SH-SY5Y (cell line): ENCODE measurements at regions not wholly inside any gene's neighbourhood (a gene's known extent, or its start where the extent isn't known, plus 50 kb on each side); places are given as distances from the start of the nearest gene placed in this dataset.

Experiments used
- GATA2 ChIP-seq: IDR thresholded peaks from 2 replicates; pipeline ENCODE4 v1.6.1; 2011; ENCODE audit warnings: mild to moderate bottlenecking, low read depth, low read length
- GATA3 ChIP-seq: IDR thresholded peaks from 2 replicates; pipeline ENCODE4 v1.6.1; 2011; ENCODE audit warnings: low read depth, mild to moderate bottlenecking, low read length, moderate library complexity

DNA sequence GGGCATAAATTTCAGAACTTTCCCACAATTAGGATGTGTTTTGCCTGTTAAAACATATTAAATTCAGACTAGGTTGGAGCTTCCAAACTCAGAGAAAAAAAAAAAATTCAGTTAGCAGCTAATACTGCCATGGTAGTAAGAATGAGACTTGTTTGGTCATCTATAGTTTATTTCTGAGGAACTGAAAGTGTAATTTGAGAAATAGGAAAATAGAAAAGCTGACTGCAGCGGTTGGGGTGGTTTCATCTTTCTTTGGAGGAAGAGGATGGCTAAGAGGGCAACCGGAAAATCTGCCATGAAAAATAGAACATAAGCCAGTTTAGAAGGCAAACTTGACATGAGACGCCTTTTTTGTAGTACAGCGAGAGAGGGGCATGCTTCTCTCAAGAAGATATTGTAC is 371.2 kb upstream of the ROBO2 start:
- TF ChIP-seq GATA3, result no peak
- TF ChIP-seq GATA2, result no peak

DNA sequence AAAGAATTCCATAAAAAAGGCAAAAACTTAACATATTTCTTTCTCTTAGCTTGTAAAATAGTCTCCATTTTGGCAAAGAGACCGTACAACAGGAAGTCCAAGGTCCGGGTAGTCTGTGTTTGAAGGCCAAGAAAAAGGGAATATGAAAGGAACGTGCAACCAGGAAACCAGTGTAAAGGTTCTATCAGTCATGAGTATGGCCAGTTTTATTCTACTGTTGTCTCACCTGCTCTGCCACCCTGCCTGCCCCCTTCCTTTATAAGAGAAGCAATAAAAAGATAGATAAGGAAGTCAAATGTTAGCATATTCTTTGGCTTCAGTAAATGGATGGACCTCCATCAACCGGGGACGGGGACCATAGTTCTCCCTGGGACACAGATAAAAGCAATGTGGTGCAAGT is 370.6 kb upstream of the ROBO2 start:
- no peak for TF ChIP-seq GATA3
- TF ChIP-seq GATA2, result no peak

- TF ChIP-seq GATA2 (no peak), GATA3 (no peak)
These were observed 366.7 kb upstream of the ROBO2 start for GRCh38 chr3:76673171-76673570.

GRCh38 chr3:76679541-76679940 is 360.4 kb upstream of the ROBO2 start:
- TF ChIP-seq GATA3 (no peak), GATA2 (no peak)

- TF ChIP-seq GATA3 (peak; percentile 97), GATA2 (peak; percentile 78)
These were observed 356.6 kb upstream of the ROBO2 start for GRCh38 chr3:76683256-76683655.

DNA sequence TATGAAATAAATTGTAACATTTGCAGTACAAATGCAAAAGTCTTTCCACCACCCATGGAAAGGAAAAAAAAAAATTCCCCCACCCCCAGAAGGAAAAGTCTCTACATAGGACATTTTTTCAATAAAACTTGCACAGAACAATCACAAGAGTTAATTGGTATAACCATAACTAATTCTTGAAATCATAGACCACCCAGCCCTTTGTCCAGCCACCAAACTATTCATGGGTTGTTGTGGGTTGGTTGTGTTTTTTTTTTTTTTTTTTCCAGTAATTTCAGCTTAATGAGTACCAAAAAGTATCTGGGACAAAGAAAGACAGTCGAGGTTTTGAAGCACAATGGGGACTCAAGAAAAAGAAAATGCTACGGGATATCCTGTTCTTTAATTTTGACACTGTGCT is 355.0 kb upstream of the ROBO2 start:
- no peak for TF ChIP-seq GATA3
- TF ChIP-seq GATA2, result no peak

GRCh38 chr3:76685858-76686257 is 354.0 kb upstream of the ROBO2 start:
- TF ChIP-seq GATA2, result no peak
- TF ChIP-seq GATA3, result no peak

DNA sequence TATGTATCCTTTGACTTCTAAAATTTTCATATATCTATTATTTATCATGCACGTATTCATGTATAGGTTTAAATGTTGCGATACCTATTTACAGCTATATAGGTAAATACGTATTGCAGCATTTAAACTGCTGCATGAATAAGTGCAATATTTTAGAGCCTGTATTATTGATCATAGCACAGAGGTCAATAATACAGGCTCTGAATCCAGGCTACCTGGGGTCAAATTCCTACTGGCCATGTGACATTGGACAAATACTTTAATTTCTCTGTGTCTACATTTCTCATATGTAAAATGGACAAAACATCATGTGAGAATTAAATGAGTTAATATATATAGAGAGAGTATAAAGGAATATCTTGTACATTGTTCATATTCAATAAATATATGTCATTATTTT is 352.9 kb upstream of the ROBO2 start:
- TF ChIP-seq GATA2 (no peak), GATA3 (no peak)

- no peak for TF ChIP-seq GATA3
- TF ChIP-seq GATA2, result peak; percentile 44; the same call in 1 of the 2 replicates
These were observed 345.8 kb upstream of the ROBO2 start for GRCh38 chr3:76694063-76694462.

DNA sequence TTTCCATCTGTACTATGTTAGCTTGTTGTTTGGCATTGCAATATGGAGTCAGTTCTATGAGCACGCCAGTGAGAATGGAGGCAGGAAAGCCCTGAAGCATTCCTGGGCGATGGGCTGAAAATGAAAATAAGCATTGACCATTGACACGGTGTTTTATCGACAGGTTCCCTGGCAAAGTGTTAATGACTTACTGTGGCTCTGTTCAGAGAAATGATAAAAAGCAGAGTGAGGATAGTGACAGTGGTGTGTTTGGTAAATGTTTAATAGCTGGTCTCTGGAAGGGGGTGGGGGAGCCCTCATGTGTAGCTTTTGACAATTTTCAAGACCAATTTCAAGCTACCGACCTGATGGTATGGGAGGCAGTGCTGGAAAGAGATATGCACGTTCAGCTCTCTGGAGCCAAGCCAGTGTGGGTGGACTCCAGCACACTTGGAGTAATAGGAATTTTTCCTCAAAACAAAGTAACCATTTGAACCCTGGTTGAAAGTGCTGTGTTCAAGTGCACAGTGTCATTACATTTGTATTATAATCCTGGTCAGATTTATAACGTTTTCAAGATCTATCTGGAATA is 341.7 kb upstream of the ROBO2 start:
- TF ChIP-seq GATA2 (no peak), GATA3 (no peak)

DNA sequence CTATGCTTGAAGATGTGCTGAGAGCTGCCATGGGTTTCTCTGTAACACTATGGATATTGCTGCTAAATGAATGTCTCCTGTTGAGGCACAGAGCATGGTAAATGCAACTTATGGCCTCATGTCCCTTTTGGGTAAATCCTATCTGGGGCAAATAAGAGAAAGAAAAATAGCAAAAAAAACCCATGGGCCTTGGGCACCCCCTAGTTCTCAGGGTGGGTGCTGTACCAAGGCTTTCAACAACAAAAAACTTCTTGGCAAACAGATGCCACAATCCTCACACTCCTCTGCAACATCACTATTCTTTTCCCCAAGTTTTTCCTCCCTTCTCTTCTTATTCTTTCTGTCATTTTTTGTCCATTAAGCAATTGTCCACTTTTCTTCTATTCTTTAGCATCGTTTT is 340.1 kb upstream of the ROBO2 start:
- TF ChIP-seq GATA2 (no peak), GATA3 (no peak)

GRCh38 chr3:76700323-76700722 is 339.6 kb upstream of the ROBO2 start:
- no peak for TF ChIP-seq GATA2
- TF ChIP-seq GATA3, result no peak

DNA sequence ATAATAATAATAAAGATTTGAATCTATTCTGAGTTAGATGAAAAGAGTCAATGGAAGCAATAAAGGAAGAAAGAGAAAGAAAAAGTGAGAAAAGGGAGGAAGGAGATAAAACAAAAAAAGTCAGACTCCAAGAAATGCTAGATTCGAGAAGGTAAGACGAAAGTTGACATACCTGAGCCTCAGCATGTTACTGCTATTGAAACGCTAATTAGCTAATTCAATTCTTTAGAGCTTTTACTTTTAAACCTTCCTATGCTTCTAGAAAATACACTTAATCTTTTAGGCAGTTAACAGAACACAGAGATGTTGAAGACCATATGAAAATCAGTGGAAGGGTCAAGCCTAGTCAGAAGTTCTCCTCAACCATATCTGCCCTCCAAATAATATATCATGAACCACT is 337.2 kb upstream of the ROBO2 start:
- TF ChIP-seq GATA3 (no peak), GATA2 (no peak)

GRCh38 chr3:76715426-76715825 is 324.5 kb upstream of the ROBO2 start:
- TF ChIP-seq GATA2 (no peak), GATA3 (no peak)

- no peak for TF ChIP-seq GATA2
- TF ChIP-seq GATA3, result no peak
These were observed 316.5 kb upstream of the ROBO2 start for GRCh38 chr3:76723366-76723765.

DNA sequence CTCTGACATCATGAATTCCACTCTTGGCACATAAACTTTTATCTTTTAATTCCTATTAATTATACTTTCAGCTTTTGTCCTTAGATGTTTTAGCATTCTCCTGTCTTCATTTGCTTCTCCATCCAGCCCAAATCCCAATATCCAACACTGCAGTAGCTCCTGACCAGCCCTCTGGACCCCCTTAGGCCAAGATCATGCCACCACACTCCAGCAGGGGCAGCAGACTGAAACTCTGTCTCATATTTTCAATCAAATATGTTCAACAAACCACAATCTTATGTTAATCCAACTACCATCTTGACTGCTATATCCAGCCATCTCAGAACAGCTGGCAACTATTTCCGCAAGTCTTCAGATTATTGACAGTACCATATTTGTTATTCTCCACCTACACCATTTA is 315.8 kb upstream of the ROBO2 start:
- TF ChIP-seq GATA3 (no peak), GATA2 (no peak)

DNA sequence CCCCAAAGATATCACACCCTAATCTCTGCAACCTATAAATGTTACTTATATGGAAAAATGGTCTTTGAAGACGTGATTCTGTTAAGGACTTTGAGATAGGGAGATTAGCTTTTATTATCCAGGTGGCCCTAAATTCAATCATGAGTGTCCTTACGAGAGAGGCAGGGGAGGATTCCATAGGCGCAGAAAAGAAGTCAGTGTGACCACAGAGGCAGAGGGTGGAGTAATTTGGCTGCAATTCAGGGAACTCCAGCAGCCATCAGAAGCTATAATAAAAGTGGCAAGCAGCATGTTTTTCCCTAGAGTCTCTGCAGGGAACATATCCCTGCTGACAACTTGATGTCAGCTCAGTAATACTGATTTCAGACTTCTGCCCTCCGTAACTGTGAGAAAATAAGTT is 315.2 kb upstream of the ROBO2 start:
- TF ChIP-seq GATA2 (no peak), GATA3 (no peak)
